ENCODE measurements at regions not wholly inside any gene's neighbourhood (a gene's known extent, or its start where the extent isn't known, plus 50 kb on each side); places are given as distances from the start of the nearest gene placed in this dataset.

- TF ChIP-seq EZH2 (IDR thresholded peaks at IDR 0.05; ENCODE audit: low read depth, unreplicated experiment): no peak
- no peak for TF ChIP-seq CTCF (conservative IDR thresholded peaks at IDR 0.05; ENCODE audit: low read depth in 2 of 2)
- no peak for TF ChIP-seq CREB1 (CRISPR knock-in tag; IDR thresholded peaks at IDR 0.05; ENCODE audit: low read depth)
- no peak for TF ChIP-seq ZNF114 (CRISPR knock-in tag; IDR thresholded peaks at IDR 0.05)
- TF ChIP-seq POLR2AphosphoS5 (IDR thresholded peaks at IDR 0.05; ENCODE audit: low read depth): no peak
- no peak for TF ChIP-seq REST (IDR thresholded peaks at IDR 0.05; ENCODE audit: unreplicated experiment)
These were observed 95.7 kb downstream of the TNFAIP3 start for GRCh38 chr6:137962725-137963124.
